COLO829 (cell line): ENCODE measurements at regions not wholly inside any gene's neighbourhood (a gene's known extent, or its start where the extent isn't known, plus 50 kb on each side); places are given as distances from the start of the nearest gene placed in this dataset.
"Not testable (repeated sequence)": the region's sequence is repeated elsewhere in the genome, so short reads cannot be mapped to it uniquely, and the experiment has no call there.

Experiments
- DNase-seq: peaks from one replicate; pipeline ENCODE4 v3.0.0; 2012; ENCODE audit warnings: low spot score

- no peak for DNase-seq
Observed at GRCh38 chr2:209070262-209070661, 353.6 kb upstream of the MAP2 start.

GRCh38 chr2:209073151-209073550 is 350.7 kb upstream of the MAP2 start:
- DNase-seq, result no peak

GRCh38 chr2:209074711-209075110 is 349.1 kb upstream of the MAP2 start:
- no peak for DNase-seq

GRCh38 chr2:209076151-209076550 is 347.7 kb upstream of the MAP2 start:
- no peak for DNase-seq

- no peak for DNase-seq
Observed at GRCh38 chr2:209086761-209087160, 337.1 kb upstream of the MAP2 start.

GRCh38 chr2:209091056-209091455 is 332.8 kb upstream of the MAP2 start:
- no peak for DNase-seq

- no peak for DNase-seq
Observed at GRCh38 chr2:209094221-209094620, 329.6 kb upstream of the MAP2 start.

- DNase-seq, result no peak
Observed at GRCh38 chr2:209095432-209095831, 328.4 kb upstream of the MAP2 start.

- DNase-seq, result no peak
Observed at GRCh38 chr2:209097168-209097567, 326.7 kb upstream of the MAP2 start.

- DNase-seq, result no peak
Observed at GRCh38 chr2:209102319-209102718, 321.5 kb upstream of the MAP2 start.

GRCh38 chr2:209113026-209113425 is 310.8 kb upstream of the MAP2 start:
- DNase-seq, result no peak

GRCh38 chr2:209114588-209115240 is 309.1 kb upstream of the MAP2 start:
- DNase-seq, result no peak

- DNase-seq, result no peak
Observed at GRCh38 chr2:209121691-209122090, 302.2 kb upstream of the MAP2 start.

- no peak for DNase-seq
Observed at GRCh38 chr2:209125291-209125690, 298.6 kb upstream of the MAP2 start.

GRCh38 chr2:209138079-209138478 is 285.8 kb upstream of the MAP2 start:
- DNase-seq, result no peak

GRCh38 chr2:209141142-209141541 is 282.7 kb upstream of the MAP2 start:
- no peak for DNase-seq

GRCh38 chr2:209141818-209142217 is 282.0 kb upstream of the MAP2 start:
- no peak for DNase-seq

GRCh38 chr2:209145220-209145691 is 278.6 kb upstream of the MAP2 start:
- DNase-seq, result not testable (repeated sequence)

GRCh38 chr2:209145941-209146681 is 277.7 kb upstream of the MAP2 start:
- no peak for DNase-seq

- no peak for DNase-seq
Observed at GRCh38 chr2:209146682-209147320, 277.0 kb upstream of the MAP2 start.

GRCh38 chr2:209147981-209148380 is 275.9 kb upstream of the MAP2 start:
- DNase-seq, result no peak

GRCh38 chr2:209160800-209161588 is 262.9 kb upstream of the MAP2 start:
- no peak for DNase-seq
